OCI-LY7 (cell line): ENCODE measurements at regions not wholly inside any gene's neighbourhood (a gene's known extent, or its start where the extent isn't known, plus 50 kb on each side); places are given as distances from the start of the nearest gene placed in this dataset.

Experiments
- BruUV-seq: library from RNA; stranded (reverse); fragments of 400-500 nt; replicated peaks from 2 replicates; lab custom pipeline; 2021; lab: Mats Ljungman, UMichigan
- CTCF ChIA-PET: fragments of 300-600 bp; sonication (Branson Sonifier 250); formaldehyde crosslinking; loops from one replicate; lab custom pipeline; 2022; ENCODE audit warnings: antibody characterized with exemption; ENCODE audit not compliant: unreplicated experiment; lab: Charles Lee
- POLR2A ChIA-PET: fragments of 300-600 bp; sonication (Branson Sonifier 250); formaldehyde crosslinking; loops from one replicate; lab custom pipeline; 2022; ENCODE audit warnings: antibody characterized with exemption; lab: Charles Lee
- DNase-seq: peaks from one replicate; pipeline ENCODE4 v3.0.0-alpha.2; 2015; ENCODE audit warnings: low spot score
- H2AFZ ChIP-seq: fragments of 200-600 bp; sonication (generic), shearing (Covaris generic); 2 replicates; pipeline ENCODE4 v1.6.1; 2014; ENCODE audit warnings: mild to moderate bottlenecking, antibody characterized with exemption, low read length, moderate library complexity
- H3K27ac ChIP-seq: fragments of 200-600 bp; sonication (generic); 2 replicates; pipeline ENCODE4 v1.5.1; 2014; ENCODE audit warnings: mixed run types, low read depth, mild to moderate bottlenecking, moderate library complexity, low read length, inconsistent platforms; ENCODE audit not compliant: poor library complexity, severe bottlenecking
- H3K36me3 ChIP-seq: fragments of 200-600 bp; sonication (generic); 2 replicates; pipeline ENCODE4 v1.6.1; 2014; ENCODE audit warnings: mild to moderate bottlenecking, antibody characterized with exemption, low read length, moderate library complexity, mixed read lengths; ENCODE audit not compliant: insufficient read depth
- H3K4me1 ChIP-seq: fragments of 200-600 bp; sonication (generic); 2 replicates; pipeline ENCODE4 v1.5.1; 2014; ENCODE audit warnings: mild to moderate bottlenecking, low read length; ENCODE audit not compliant: insufficient read depth, poor library complexity, severe bottlenecking
- H3K4me2 ChIP-seq: fragments of 200-600 bp; sonication (generic); 2 replicates; pipeline ENCODE4 v1.6.1; 2014; ENCODE audit warnings: mild to moderate bottlenecking, low read length
- H3K4me3 ChIP-seq: fragments of 200-600 bp; sonication (generic); 2 replicates; pipeline ENCODE4 v1.5.1; 2014; ENCODE audit warnings: mild to moderate bottlenecking, low read depth, low read length; ENCODE audit not compliant: poor library complexity, severe bottlenecking
- H3K79me2 ChIP-seq: fragments of 200-600 bp; sonication (generic); 2 replicates; pipeline ENCODE4 v1.6.1; 2016; ENCODE audit warnings: low read depth, mild to moderate bottlenecking, low read length, moderate library complexity, mixed read lengths; ENCODE audit not compliant: insufficient read depth
- H3K9me2 ChIP-seq: fragments of 200-600 bp; sonication (generic); 2 replicates; pipeline ENCODE4 v1.6.1; 2016; ENCODE audit warnings: mild to moderate bottlenecking, low read length, mixed read lengths; ENCODE audit not compliant: insufficient read depth
- H3K9me3 ChIP-seq: fragments of 200-600 bp; sonication (generic); 2 replicates; pipeline ENCODE4 v1.6.1; 2014; ENCODE audit warnings: mild to moderate bottlenecking, mixed run types, low read length, mixed read lengths
- H4K20me1 ChIP-seq: fragments of 200-600 bp; sonication (generic); 2 replicates; pipeline ENCODE4 v1.6.1; 2014; ENCODE audit warnings: mild to moderate bottlenecking, antibody characterized with exemption, low read length, moderate library complexity, mixed read lengths; ENCODE audit not compliant: insufficient read depth
- EZH2phosphoT487 ChIP-seq: fragments of 200-600 bp; sonication (generic); IDR thresholded peaks from 2 replicates; pipeline ENCODE4 v1.6.1; 2018; ENCODE audit warnings: low read depth, borderline replicate concordance, mild to moderate bottlenecking, mixed run types, antibody characterized with exemption, low read length, moderate library complexity, mixed read lengths
- intact Hi-C: fragments of 100-400 bp; cut with micrococcal nuclease; formaldehyde crosslinking; loops from one replicate; pipeline ENCODE4 v1.10.0; 2022; ENCODE audit not compliant: unreplicated experiment
- TF ChIP-seq, protein P1 (sequence below): fragments of 200-600 bp; sonication (generic); conservative IDR thresholded peaks from 2 replicates; pipeline ENCODE4 v1.5.1; 2014; ENCODE audit warnings: mild to moderate bottlenecking, antibody characterized with exemption, low read length, moderate library complexity, mixed read lengths

DNA sequence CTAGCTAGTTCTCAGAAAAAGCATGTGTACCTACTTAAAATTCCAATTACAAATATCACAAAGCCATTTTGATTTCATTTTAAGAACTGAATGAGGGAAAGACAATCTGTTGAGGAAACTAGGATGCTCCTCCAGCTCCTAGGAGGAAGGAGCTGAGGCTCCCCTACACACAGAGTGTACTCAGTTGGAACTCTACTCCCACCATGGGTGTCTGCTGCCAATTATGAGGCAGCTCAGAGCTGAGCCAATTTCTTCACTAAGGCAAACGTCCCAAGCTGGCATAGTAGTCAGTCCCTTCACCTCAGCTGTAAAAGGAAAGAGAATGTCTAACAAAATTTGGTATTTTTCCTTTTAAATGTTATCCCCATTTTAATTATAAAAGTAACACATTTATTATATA is 300.0 kb upstream of the TRPC7 start:
- no peaks in the 10 kb centered on the region for H3K9me3 ChIP-seq
- no TSS peak for BruUV-seq
- H2AFZ ChIP-seq = no peak overlapping the region
- ChIA-PET POLR2A (interaction anchor here (0.6 kb wide), 1 partner anchor 236 kb away, joined by 4 read pairs; no protein-coding TSS in a partner anchor), CTCF (no interaction called here)
- H4K20me1 ChIP-seq = no peaks in the 10 kb centered on the region
- H3K4me3 ChIP-seq = no peak overlapping the region
- H3K9me2 ChIP-seq = no peaks in the 10 kb centered on the region
- TF ChIP-seq, protein P1, sequence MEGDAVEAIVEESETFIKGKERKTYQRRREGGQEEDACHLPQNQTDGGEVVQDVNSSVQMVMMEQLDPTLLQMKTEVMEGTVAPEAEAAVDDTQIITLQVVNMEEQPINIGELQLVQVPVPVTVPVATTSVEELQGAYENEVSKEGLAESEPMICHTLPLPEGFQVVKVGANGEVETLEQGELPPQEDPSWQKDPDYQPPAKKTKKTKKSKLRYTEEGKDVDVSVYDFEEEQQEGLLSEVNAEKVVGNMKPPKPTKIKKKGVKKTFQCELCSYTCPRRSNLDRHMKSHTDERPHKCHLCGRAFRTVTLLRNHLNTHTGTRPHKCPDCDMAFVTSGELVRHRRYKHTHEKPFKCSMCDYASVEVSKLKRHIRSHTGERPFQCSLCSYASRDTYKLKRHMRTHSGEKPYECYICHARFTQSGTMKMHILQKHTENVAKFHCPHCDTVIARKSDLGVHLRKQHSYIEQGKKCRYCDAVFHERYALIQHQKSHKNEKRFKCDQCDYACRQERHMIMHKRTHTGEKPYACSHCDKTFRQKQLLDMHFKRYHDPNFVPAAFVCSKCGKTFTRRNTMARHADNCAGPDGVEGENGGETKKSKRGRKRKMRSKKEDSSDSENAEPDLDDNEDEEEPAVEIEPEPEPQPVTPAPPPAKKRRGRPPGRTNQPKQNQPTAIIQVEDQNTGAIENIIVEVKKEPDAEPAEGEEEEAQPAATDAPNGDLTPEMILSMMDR = no peak
- TF ChIP-seq EZH2phosphoT487 = no peak
- H3K4me2 ChIP-seq = no peak overlapping the region
- no peaks in the 10 kb centered on the region for H3K36me3 ChIP-seq
- DNase-seq = no peak
- intact Hi-C loops = no loop called here
- no peak overlapping the region for H3K27ac ChIP-seq
- no peaks in the 10 kb centered on the region for H3K79me2 ChIP-seq
- H3K4me1 ChIP-seq = no peaks in the 10 kb centered on the region

DNA sequence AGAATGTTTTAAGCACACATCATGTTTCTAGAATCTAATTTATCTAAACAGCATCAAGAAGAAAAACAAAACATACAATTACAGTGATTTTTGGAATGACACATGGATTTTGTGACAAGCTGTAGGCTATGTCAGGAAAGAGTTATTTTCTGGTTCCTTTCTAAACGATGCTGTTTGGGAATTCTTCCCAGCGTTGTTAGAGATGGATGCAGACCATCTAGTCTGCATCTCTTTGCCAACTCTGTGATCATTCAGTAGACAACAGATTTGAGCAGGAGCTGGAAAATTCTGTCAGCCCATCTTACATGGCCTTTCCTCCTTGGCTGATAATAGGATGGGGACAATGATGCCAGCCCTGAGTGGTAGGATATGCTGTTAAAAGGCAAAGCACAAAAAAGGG is 295.7 kb upstream of the TRPC7 start:
- no peak for DNase-seq
- Histone ChIP-seq H3K27ac (no peak overlapping the region), H3K36me3 (no peaks in the 10 kb centered on the region), H4K20me1 (no peaks in the 10 kb centered on the region), H2AFZ (no peak overlapping the region), H3K9me3 (no peaks in the 10 kb centered on the region), H3K79me2 (no peaks in the 10 kb centered on the region), H3K4me3 (no peak overlapping the region), H3K4me2 (no peak overlapping the region), H3K4me1 (no peaks in the 10 kb centered on the region), H3K9me2 (no peaks in the 10 kb centered on the region)
- CTCF ChIA-PET = no interaction called here
- POLR2A ChIA-PET = no interaction called here
- BruUV-seq = no TSS peak
- intact Hi-C loops = no loop called here
- TF ChIP-seq, protein P1 = no peak
- TF ChIP-seq EZH2phosphoT487 = no peak

DNA sequence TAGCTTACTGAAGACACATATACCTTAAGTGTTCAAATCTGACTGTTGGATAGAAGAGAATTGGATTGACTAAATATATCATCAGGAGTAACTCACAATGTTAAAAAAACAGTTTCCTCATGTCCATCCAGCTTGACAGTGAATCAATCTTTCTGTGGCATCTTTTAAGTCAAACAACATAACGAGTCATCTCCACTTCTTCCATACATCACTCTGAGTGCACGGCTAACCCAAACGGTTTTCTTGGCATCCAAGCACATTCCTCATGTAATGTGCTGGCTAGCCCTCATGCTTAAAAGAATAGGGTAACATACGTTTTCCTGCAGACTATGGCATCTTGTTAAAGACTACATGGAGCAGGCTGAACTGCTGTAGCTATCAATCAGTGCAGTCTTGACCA is 291.5 kb upstream of the TRPC7 start:
- no peak overlapping the region for H3K4me3 ChIP-seq
- no TSS peak for BruUV-seq
- DNase-seq = no peak
- intact Hi-C loops = no loop called here
- no peak overlapping the region for H2AFZ ChIP-seq
- ChIA-PET POLR2A (no interaction called here), CTCF (no interaction called here)
- no peak for TF ChIP-seq EZH2phosphoT487
- TF ChIP-seq, protein P1 = no peak
- H3K4me1 ChIP-seq = no peaks in the 10 kb centered on the region
- H3K9me3 ChIP-seq = no peaks in the 10 kb centered on the region
- H3K27ac ChIP-seq = no peak overlapping the region
- H3K36me3 ChIP-seq = no peaks in the 10 kb centered on the region
- H3K4me2 ChIP-seq = no peak overlapping the region
- no peaks in the 10 kb centered on the region for H3K9me2 ChIP-seq
- H3K79me2 ChIP-seq = no peaks in the 10 kb centered on the region
- H4K20me1 ChIP-seq = no peaks in the 10 kb centered on the region
